ENCODE measurements at regions not wholly inside any gene's neighbourhood (a gene's known extent, or its start where the extent isn't known, plus 50 kb on each side); places are given as distances from the start of the nearest gene placed in this dataset.

GRCh38 chr17:77807051-77807745 lies 151.3 kb upstream of the TNRC6C start:
- no peak for TF ChIP-seq TBL1XR1 (IDR thresholded peaks at IDR 0.05; ENCODE audit: borderline replicate concordance, low read length, partially characterized antibody)
- no peak for TF ChIP-seq AFF4 (CRISPR knock-in tag; IDR thresholded peaks at IDR 0.05)
- TF ChIP-seq SAFB2 (CRISPR knock-in tag; IDR thresholded peaks at IDR 0.05; ENCODE audit: borderline replicate concordance, low read depth), result no peak
- TF ChIP-seq SP1 (IDR thresholded peaks at IDR 0.05), result no peak
- TF ChIP-seq SP1 (CRISPR knock-in tag; IDR thresholded peaks at IDR 0.05), result no peak
- TF ChIP-seq SKIL (CRISPR knock-in tag; IDR thresholded peaks at IDR 0.05; ENCODE audit: borderline replicate concordance), result no peak
- TF ChIP-seq NFE2 (CRISPR knock-in tag; IDR thresholded peaks at IDR 0.05), result no peak
- TF ChIP-seq NR2C2 (CRISPR knock-in tag; IDR thresholded peaks at IDR 0.05; ENCODE audit: borderline replicate concordance), result no peak

Data from HepG2 (cell line).